Skeletal muscle cell (primary cell): ENCODE measurements at regions not wholly inside any gene's neighbourhood (a gene's known extent, or its start where the extent isn't known, plus 50 kb on each side); places are given as distances from the start of the nearest gene placed in this dataset.
"Not testable (repeated sequence)": the region's sequence is repeated elsewhere in the genome, so short reads cannot be mapped to it uniquely, and the experiment has no call there.

Experiments used
- DNase-seq: peaks from one replicate; pipeline ENCODE4 v3.0.0-alpha.2; 2010; ENCODE audit warnings: low read depth
- H3K4me3 ChIP-seq: 2 replicates; pipeline ENCODE4 v1.5.1; 2011; ENCODE audit warnings: low read depth, mild to moderate bottlenecking, control low read depth, low read length, moderate library complexity

- H3K4me3 ChIP-seq, result no peak overlapping the region
- DNase-seq, result no peak
Measured at GRCh38 chr10:113473851-113474250, 79.0 kb upstream of the HABP2 start.

DNA sequence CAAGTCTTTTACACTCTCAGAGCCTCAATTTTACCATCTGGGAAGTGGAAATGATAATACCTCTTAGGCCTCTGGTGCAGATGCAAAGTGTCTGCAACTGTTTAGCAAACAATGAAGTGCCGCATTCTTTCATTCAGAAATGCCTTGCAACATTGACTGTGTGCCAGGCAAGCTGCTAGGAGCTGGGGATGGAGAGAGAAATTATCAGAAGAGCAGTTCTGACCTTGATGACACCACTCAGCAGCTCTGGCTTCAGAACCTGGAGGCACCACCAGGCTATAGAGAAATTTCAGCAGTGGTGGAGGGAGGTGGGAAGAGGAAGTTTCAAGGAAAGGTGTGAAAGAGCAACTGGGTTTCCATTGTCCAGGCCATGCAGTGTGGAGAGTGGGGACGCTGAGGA, 78.1 kb upstream of the HABP2 start:
- DNase-seq, result no peak
- no peak overlapping the region for H3K4me3 ChIP-seq

DNA sequence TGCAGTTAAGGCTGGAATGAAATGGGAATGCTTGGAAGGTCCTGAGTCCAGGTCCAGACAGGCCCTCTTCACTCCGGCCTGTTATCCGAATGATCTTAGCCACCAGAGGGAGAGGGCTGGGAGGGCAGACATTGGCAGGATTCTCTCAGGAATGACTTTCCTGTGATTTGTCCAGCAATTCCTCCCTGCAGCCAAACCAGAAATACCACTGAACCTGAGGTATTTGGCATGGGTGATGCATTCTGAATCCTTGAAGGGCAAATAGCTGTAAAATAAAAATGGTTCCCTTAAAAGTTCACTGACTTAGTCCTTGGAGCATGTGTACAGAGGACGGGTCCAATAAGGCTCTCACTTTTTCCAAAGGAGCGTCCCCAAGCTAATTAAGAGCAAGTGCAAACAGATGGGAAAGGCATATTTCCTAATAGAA, 77.5 kb upstream of the HABP2 start:
- no peak for DNase-seq
- no peak overlapping the region for H3K4me3 ChIP-seq

DNA sequence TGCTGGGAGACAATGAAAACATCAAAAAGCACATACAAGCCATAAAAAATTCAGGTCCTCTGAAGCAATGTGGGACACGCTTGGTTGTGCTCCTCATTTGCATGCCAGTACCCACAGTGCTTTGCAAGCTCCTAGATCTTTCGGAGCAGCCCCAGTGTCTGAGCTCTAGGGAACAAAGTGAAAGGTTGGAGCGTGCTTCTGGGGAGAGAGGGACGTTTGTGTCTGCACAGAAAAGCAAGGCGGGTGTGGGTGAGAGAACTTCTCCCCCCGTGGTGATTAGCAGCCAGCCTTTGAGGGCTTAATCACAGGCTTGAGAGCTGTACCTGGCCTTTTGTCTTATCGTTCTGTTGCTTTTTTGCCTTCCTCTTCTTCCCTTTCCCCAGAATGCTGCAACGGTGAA, 76.7 kb upstream of the HABP2 start:
- no peak for DNase-seq

DNA sequence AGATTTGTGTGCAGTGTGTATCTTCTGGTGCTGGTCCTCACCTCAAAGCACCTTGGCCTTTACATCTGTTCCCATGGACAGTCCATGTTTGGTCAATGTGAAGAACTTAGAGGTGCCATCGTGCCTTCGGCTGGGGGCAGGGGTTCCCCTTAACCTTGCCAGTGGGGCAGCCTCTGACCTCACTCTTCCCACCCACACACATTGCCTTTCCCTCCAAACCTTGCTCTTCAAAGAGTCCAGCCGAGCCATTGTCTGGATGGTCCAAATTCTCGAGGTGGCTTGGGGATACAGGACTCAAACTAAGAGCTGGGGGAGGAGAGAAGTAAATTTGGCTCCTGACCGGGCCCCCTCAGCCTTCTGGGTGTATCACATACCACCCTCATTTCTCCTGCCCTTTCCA, 76.2 kb upstream of the HABP2 start:
- no peak for DNase-seq
- no peak overlapping the region for H3K4me3 ChIP-seq

More for the DNA sequence above, 76.7 kb upstream of the HABP2 start:
- H3K4me3 ChIP-seq, result no peak overlapping the region

DNA sequence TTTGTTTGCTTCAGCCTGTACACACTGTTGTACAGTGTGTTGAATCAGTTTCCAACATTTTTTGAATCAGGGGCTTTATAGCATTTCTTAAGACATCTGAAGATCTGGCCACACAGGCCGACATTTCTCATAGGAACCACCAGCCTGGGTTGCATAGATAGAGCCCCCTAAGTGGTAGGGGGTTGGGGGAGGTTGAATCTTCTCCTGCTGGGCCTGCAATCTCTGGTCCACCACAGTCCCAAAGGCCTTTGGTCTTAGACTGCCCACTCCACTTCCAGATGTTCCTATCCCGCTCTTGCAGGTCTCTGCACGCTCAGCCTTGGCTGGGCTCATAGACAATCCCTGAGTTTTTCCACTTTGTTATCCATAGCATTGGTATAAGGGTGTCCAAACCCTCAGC, 75.4 kb upstream of the HABP2 start:
- no peak for DNase-seq
- no peak overlapping the region for H3K4me3 ChIP-seq

- DNase-seq, result no peak
- no peak overlapping the region for H3K4me3 ChIP-seq
Measured at GRCh38 chr10:113479346-113480080, 73.3 kb upstream of the HABP2 start.

DNA sequence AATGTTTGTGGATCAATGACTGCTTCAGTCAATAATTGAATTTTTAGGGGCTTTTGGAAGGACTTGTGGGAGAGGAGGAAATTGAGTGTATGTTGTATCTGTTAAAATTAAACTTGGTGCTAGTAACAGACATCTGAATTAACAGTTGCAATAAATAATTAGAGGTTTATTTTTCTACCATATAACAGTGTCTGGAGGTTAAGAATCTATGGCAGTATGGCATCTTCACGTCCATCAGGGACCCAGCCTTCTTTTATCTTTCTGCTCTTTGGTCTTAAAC, 72.8 kb upstream of the HABP2 start:
- no peak overlapping the region for H3K4me3 ChIP-seq
- no peak for DNase-seq

DNA sequence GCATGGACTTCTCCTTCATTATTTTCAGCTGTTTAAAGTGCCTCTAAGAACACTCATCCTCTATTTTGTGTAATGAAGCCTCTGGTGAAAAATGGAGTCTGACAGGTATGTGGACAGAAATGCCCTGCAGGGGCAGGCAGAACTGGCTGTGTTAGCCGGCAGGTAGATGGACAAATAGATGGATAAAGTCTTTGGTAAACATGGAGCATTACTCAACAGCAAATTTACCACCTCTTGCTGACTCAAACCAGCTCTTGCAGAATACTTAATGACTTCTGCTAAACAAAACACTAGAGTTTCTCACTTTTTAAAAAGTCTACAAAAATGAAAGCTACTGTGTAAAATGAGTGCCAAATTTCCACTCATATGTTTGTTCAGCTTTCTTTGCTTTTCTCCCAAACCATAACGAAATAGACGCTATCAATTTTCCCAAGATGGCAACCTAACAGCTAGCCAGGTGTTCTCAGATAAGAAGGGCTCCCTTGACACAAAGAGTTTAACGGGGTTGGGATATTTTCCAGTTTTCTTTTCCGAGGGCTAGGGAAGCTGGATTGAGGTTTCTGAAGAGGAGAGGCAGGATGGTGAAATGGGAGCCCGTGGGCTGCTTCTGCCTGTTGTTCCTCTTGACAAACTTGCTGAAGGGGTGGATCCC, 71.9 kb upstream of the HABP2 start:
- H3K4me3 ChIP-seq, result no peak overlapping the region
- no peak for DNase-seq

- DNase-seq, result no peak
- H3K4me3 ChIP-seq, result no peak overlapping the region
Measured at GRCh38 chr10:113484487-113484886, 68.4 kb upstream of the HABP2 start.

DNA sequence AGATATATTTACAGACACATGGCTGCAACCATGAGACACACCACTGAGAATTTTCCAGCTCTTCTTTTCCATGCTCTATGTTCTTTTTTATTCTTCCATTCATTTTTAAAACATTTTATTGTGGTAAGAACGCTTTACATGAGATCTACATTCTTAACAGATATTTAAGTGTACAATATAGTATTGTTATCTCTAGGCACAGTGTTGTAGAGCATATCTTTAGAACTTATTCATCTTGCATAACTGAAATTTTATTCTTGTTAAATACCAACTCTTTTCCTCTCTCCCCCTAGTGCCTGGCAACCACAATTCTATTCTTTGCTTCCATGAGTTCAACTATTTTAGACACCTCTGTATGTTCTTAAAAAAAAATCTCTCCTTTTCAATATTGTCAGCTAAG, 67.1 kb upstream of the HABP2 start:
- no peak for DNase-seq
- H3K4me3 ChIP-seq, result no peak overlapping the region

GRCh38 chr10:113486531-113486930, 66.3 kb upstream of the HABP2 start:
- no peak overlapping the region for H3K4me3 ChIP-seq
- no peak for DNase-seq

GRCh38 chr10:113487154-113487553, 65.7 kb upstream of the HABP2 start:
- no peak for DNase-seq
- H3K4me3 ChIP-seq, result no peak overlapping the region

GRCh38 chr10:113488186-113488585, 64.7 kb upstream of the HABP2 start:
- no peak for DNase-seq
- H3K4me3 ChIP-seq, result no peak overlapping the region

GRCh38 chr10:113489522-113489921, 63.3 kb upstream of the HABP2 start:
- H3K4me3 ChIP-seq, DNase-seq: not testable (repeated sequence)

DNA sequence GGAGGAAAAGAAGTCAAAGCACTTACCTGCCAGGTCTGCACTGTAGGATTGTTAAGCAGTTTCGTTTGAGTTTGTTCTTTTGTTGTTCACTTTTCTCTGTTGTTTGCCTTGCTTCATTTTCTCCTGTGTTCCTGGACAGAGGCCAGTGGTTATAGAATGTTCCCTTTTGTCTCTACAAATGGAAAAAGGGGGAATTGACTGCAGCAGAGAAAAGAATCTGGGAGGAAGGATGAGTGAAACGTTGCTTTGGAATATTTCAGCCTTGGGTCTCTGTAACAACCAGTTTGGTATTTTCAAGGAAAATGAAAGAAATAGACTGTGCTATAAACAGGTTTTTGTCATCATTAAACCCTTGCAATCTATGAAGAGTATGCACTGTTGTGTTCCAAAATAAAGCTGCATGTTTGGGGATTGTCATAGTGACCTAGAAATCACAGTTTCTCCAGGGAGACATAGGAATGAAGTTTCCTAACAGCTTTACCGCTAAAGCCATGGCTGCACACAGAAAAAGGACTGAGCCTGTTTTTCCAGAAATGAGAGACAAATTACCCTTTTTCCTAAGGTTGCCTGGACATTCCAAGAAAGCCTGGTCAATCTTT, 60.8 kb upstream of the HABP2 start:
- no peak overlapping the region for H3K4me3 ChIP-seq
- DNase-seq, result no peak

DNA sequence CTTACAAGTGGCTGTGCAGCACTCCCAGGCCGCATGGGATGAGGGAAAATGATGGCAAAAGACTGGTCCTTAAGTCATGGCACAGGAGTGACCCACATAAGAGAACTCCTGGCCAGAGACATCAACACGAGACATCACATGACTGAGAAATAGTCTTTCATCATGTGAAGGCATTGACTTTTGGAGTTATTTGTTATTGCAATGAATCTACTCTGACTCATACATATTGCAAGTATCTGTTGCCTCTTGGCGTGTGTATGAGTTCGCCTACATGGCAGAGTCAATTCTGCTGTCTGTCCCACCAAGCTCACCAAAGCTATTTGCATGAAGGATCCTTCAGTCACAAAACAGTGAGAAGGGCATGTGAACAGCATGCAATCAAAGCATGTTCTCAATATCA, 59.7 kb upstream of the HABP2 start:
- no peak overlapping the region for H3K4me3 ChIP-seq
- DNase-seq, result no peak

GRCh38 chr10:113493882-113494301, 59.0 kb upstream of the HABP2 start:
- no peak overlapping the region for H3K4me3 ChIP-seq
- no peak for DNase-seq

GRCh38 chr10:113494761-113495160, 58.1 kb upstream of the HABP2 start:
- DNase-seq, result no peak
- no peak overlapping the region for H3K4me3 ChIP-seq

DNA sequence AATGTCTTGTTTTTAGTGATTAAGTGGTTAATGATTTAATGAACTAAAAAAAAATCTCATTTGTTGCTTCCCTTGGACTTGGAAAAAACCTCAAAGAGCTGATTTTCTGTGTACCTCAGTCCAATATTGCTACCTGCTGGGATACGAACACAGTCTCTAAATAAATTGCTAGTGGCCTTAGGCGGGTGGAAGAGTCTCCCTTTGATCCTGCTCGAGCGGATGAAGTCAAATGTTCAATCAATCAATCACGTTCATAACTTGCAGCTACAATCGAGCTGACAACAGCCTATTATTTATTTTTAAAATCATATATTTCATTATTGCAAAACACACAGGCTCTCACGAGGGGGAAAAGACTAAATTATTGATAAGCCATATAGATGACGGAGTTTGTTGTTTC, 57.3 kb upstream of the HABP2 start:
- no peak for DNase-seq
- no peak overlapping the region for H3K4me3 ChIP-seq
